ENCODE measurements at regions not wholly inside any gene's neighbourhood (a gene's known extent, or its start where the extent isn't known, plus 50 kb on each side); places are given as distances from the start of the nearest gene placed in this dataset.

DNA sequence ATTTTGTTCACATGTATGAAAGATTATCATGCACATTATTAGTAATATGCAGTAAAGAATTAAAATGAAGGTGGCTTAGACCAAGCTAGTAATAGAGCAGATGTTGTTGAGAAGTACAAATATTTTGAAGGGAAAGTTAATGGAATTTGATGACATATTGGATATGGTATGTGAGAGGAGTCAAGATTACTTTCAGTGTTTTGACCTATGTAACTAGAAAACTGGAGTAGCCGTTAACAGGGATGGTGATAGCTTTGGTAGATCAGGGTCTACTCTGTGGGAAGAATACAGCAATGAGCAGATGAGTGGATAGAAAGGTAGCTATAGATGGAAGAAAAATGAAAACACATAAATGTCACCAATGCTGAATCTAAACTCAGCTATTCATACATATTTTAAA, 163.2 kb upstream of the LRRC7 start:
- H3K4me1 Mint-ChIP-seq: no peaks in the 10 kb centered on the region
- H3K9me3 Mint-ChIP-seq: peaks cover 2% of the 10 kb centered on the region
- H3K27me3 Mint-ChIP-seq (ENCODE audit: low read depth): no peaks in the 10 kb centered on the region
- no peak overlapping the region for H3K4me3 Mint-ChIP-seq
- H3K36me3 Mint-ChIP-seq (ENCODE audit: low read depth): no peaks in the 10 kb centered on the region
- TF ChIP-seq, protein P1, sequence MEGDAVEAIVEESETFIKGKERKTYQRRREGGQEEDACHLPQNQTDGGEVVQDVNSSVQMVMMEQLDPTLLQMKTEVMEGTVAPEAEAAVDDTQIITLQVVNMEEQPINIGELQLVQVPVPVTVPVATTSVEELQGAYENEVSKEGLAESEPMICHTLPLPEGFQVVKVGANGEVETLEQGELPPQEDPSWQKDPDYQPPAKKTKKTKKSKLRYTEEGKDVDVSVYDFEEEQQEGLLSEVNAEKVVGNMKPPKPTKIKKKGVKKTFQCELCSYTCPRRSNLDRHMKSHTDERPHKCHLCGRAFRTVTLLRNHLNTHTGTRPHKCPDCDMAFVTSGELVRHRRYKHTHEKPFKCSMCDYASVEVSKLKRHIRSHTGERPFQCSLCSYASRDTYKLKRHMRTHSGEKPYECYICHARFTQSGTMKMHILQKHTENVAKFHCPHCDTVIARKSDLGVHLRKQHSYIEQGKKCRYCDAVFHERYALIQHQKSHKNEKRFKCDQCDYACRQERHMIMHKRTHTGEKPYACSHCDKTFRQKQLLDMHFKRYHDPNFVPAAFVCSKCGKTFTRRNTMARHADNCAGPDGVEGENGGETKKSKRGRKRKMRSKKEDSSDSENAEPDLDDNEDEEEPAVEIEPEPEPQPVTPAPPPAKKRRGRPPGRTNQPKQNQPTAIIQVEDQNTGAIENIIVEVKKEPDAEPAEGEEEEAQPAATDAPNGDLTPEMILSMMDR (IDR thresholded peaks at IDR 0.05; ENCODE audit: unreplicated experiment in 3 of 3): no peak
- H3K27ac Mint-ChIP-seq: no peak overlapping the region

DNA sequence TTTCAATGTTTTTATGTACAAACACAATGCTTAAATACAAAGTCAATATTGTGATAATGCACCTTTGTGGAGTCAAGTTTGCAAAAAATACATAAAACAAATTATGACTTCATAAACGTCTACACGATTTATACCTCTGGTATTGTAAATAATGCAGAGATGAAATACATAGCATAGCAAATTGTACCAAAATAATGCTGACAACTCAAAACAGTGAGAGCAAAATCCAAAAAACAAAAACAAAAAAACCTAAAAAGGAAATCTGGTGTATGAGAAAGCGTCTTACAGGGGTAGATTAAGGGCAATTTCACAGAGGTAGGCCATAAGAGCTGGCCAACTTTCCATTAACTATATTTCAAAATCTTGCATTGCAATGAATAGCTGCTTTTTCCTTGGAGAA, 161.5 kb upstream of the LRRC7 start:
- H3K27ac Mint-ChIP-seq: no peak overlapping the region
- no peak overlapping the region for H3K4me3 Mint-ChIP-seq
- H3K9me3 Mint-ChIP-seq: peaks cover 2% of the 10 kb centered on the region
- no peaks in the 10 kb centered on the region for H3K36me3 Mint-ChIP-seq (ENCODE audit: low read depth)
- H3K27me3 Mint-ChIP-seq (ENCODE audit: low read depth): no peaks in the 10 kb centered on the region
- no peaks in the 10 kb centered on the region for H3K4me1 Mint-ChIP-seq
- TF ChIP-seq, protein P1 (IDR thresholded peaks at IDR 0.05; ENCODE audit: unreplicated experiment in 3 of 3): no peak

DNA sequence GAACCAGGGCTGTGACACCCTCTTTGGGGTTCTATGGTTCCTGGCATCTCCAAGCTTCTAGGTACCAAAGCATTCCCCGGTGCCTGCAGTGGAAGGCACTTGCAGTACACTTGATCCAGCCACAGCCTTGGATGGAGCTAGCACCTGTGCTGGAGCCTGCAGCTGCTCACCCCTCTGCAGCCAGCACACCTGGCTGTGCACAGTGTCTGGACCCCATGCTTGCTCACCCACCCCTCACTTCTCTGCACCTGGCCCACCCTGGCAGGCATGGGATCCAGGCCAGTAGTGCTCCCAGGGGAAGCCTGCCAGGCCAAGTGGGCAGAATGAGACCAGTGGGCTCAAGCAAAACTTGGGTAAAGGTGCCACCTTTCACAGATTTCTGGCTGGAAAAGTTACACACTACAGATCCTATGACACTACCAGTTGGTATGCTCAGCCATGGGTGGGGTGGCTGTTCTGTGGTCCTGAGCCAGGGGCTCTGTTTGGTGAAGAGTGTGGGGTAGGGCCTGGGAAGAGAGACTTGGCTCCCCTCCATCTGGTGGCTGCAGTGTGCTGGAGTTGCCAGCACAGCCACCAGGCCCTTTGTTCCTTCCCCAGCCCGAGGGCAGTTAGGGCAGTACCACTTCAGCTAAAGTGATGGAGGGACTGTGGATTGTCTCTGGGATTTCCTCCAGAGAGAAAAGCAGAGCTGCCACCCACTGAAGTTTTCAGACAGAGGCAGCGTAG, 157.8 kb upstream of the LRRC7 start:
- Mint-ChIP-seq H3K4me1 (no peaks in the 10 kb centered on the region), H3K36me3 (ENCODE audit: low read depth) (no peaks in the 10 kb centered on the region), H3K27ac (no peak overlapping the region), H3K4me3 (no peak overlapping the region), H3K9me3 (peaks cover 2% of the 10 kb centered on the region), H3K27me3 (ENCODE audit: low read depth) (no peaks in the 10 kb centered on the region)
- TF ChIP-seq, protein P1 (IDR thresholded peaks at IDR 0.05; ENCODE audit: unreplicated experiment in 3 of 3): no peak

DNA sequence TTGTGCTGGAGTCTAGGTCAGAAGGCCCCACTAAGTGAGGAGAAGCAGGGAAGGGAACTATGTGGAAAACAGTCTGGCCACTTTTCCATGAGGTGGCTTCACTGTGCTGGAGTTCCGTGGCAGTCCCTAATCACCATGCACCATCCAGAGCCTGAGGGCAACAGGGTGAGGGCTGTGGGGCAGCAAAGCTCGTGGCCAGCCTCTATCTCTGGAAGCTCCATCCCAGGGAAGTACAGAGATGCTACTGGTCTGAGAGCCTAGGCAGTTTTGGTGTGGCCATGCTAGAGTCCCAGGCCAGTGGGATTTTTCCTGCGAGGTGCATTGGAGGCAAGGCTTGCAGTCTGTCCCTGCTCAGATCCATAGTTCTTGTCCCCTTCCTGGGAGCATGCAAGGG, 157.3 kb upstream of the LRRC7 start:
- Mint-ChIP-seq H3K27me3 (ENCODE audit: low read depth) (no peaks in the 10 kb centered on the region), H3K36me3 (ENCODE audit: low read depth) (no peaks in the 10 kb centered on the region), H3K4me3 (no peak overlapping the region), H3K4me1 (no peaks in the 10 kb centered on the region), H3K27ac (no peak overlapping the region), H3K9me3 (peaks cover 2% of the 10 kb centered on the region)
- TF ChIP-seq, protein P1 (IDR thresholded peaks at IDR 0.05; ENCODE audit: unreplicated experiment in 3 of 3): no peak

DNA sequence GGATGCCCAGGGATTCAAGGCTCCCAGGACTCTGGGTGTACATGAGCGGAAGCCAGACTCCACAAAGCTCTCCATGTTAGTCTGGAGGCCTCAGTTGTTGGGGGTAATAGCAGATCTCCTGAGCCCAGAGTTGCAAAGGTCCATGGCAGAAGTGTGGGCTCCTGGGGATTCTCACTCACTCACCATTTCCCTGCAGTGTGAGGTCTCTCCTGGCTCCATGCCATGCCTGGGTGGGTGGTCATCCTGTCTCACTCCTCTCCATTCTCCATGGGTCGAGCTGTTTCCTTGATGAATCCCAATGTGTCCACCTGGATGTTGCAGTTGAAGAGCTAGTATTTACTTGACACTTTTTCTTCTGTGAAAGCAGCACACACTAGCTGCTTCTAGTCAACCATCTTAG, 156.8 kb upstream of the LRRC7 start:
- TF ChIP-seq, protein P1 (IDR thresholded peaks at IDR 0.05; ENCODE audit: unreplicated experiment in 3 of 3): no peak

DNA sequence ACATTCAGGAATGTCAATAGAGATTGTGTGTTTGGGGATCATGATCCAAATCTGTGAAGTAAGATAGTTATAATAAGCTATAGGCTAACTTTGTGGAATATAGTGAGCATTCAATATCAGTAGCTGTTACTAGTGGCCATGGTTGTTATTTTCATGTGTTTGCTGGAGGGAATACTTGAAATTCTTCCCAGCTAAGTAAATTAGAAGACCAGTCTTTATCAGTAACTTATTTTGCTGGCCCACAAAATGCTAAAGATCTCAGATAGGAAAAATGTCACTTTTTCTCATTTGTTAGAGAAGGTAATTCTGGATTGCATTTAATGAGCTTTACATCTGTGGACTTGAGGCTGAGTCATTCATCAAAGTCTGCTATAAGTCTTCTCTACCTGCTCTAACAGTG, 156.1 kb upstream of the LRRC7 start:
- no peaks in the 10 kb centered on the region for H3K4me1 Mint-ChIP-seq
- no peak overlapping the region for H3K27ac Mint-ChIP-seq
- H3K4me3 Mint-ChIP-seq: no peak overlapping the region
- no peaks in the 10 kb centered on the region for H3K9me3 Mint-ChIP-seq
- TF ChIP-seq, protein P1 (IDR thresholded peaks at IDR 0.05; ENCODE audit: unreplicated experiment in 3 of 3): no peak
- H3K36me3 Mint-ChIP-seq (ENCODE audit: low read depth): no peaks in the 10 kb centered on the region
- H3K27me3 Mint-ChIP-seq (ENCODE audit: low read depth): no peaks in the 10 kb centered on the region

More for the DNA sequence above, 156.8 kb upstream of the LRRC7 start:
- H3K27me3 Mint-ChIP-seq (ENCODE audit: low read depth): no peaks in the 10 kb centered on the region
- no peak overlapping the region for H3K27ac Mint-ChIP-seq
- H3K4me3 Mint-ChIP-seq: no peak overlapping the region
- H3K36me3 Mint-ChIP-seq (ENCODE audit: low read depth): no peaks in the 10 kb centered on the region
- no peaks in the 10 kb centered on the region for H3K4me1 Mint-ChIP-seq
- peaks cover 2% of the 10 kb centered on the region for H3K9me3 Mint-ChIP-seq

Data from nephron (organoid).